Medulla oblongata (tissue), 1 donor: ENCODE measurements at regions not wholly inside any gene's neighbourhood (a gene's known extent, or its start where the extent isn't known, plus 50 kb on each side); places are given as distances from the start of the nearest gene placed in this dataset.
"Not testable (repeated sequence)": the region's sequence is repeated elsewhere in the genome, so short reads cannot be mapped to it uniquely, and the experiment has no call there.

Experiments
- DNase-seq: peaks from one replicate; pipeline ENCODE4 v3.0.0-alpha.2; 2015; ENCODE audit errors: extremely low spot score

DNA sequence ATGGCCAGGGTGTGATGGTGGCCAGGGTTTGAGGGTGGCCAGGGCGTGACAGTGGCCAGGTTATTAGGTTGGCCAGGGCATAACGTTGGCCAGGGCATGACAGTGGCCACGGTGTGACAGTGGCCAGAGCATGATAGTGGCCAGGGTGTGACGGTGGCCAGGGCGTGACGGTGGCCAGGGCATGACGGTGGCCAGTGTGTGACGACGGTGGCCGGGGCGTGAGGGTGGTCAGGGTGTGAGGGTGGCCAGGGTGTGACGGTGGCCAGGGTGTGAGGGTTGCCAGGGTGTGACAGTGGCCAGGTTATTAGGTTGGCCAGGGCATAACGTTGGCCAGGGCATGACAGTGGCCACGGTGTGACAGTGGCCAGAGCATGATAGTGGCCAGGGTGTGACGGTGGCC lies 642.8 kb downstream of the TBC1D22A start:
- not testable (repeated sequence) for DNase-seq

DNA sequence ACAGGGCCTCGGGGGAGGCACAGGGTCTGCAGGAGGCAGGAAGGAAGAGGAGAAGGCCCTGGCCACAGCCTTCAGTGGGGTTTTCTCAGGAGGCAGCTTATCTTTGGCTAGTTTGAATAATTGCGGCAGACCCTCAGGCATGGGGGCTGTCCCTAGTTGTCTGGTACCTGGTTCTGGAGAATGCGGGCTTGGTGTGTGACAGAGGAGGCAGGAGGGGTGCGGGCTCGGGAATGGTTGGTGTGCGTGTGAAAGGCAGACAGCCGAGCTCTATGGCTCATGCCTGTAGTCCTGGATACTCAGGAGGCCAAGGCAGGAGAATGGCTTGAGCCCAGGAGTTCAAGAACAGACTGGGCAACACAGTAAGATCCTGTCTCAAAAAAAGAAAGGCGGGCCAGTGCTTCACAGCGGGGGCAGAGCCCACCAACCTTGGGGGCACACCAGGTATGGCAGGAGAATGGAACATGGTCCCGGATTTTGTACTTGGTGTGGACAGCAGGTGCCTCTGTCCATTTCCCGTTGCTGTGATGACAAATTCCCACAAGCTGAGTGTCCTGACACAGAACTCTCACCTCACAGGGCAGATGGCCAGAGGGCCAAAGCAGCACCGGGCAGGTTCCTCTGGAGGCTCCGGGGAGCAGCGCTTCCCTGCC lies 640.6 kb downstream of the TBC1D22A start:
- DNase-seq, result no peak

DNA sequence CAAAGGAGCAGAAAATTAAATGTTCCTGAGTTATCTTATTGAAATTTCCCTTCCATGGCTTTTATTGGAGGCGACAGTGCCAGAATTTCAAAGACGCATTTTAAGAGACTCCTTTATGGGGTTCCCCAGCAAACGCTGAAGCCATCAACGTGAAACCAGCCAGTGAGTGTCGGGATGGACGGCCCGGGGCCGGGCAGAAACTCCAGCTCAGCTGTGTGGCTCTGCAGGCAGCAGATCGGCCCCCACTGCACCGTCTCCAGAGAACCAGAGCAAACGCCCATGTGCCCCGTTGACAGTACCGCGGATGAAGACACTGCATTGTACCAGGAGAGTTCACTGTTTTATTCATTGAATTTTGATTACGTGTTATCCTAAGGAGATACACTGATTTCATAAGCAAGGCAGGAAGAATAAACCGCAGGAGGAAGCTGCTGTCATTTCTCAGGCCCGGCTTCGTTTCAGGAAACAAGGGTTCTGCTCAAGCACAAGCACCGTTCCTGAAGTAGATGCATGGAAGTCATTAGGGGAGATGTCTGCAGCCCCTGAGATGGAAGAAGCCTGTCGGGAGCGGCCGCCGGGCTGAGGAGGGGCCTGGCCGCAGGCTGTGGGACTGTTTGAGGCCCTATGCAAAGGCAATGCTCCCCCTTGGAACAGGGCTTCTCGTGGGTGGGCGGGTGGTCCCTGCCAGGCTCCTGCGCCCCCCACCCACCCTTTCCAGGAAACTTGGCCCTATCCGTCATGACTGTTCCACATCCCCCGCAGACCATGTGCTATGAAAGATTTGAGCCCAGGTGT lies 639.7 kb downstream of the TBC1D22A start:
- no peak for DNase-seq

DNA sequence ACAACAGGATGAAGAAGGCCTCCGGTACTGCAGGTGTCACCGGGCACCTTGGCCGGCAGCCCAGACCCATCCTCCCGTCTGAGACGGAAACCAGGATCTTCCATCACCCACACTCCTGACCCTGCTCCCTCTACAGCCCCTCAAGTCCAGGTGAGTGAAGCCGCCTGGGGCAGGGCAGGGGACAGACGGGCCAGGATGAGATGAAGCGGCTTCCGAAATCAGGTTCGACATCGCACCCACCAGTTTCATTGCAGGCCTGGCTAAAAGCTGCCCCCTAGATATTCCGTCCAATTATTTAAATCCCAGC lies 639.1 kb downstream of the TBC1D22A start:
- no peak for DNase-seq

DNA sequence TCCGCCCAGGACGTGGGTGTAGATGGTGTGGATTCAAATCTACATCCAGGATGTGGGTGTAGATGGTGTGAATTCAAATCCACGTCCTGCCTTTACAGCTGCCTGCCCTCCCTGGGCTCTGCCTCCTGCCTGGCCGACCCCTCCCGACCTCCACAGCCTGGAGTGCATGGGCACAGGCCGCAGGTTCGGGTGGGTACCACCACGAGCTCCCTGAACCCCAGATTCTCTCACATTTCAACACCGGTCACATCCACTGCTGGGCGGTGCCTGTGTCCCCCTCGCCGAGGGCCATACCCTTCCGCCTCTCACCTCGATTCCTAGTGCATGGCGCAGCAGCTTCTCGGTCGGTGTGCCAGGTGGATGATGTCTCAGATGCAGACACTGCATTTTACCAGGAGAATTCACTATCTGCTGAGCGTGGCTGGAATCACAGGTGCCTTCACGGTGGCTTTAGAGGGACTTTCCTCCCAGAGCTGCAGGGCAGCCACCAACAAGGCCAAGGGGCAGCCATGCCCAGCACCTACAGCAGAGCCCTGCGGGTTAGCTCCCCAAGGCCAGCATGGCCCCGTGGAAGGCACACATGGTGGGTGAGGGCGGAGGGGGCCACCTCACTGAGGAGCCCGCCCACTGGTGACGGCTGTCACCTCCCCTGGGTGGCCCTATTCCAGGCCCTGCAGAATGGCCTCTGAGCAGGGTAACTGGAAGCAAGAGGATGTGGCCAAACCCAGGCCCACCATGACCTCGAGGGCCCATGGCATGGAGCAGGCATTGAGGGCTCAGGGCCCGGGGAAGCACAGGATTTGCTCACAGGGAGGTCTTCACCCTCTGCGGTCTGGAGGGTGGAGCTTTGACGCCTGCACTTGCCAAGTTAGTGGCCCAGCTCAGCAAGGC lies 638.5 kb downstream of the TBC1D22A start:
- no peak for DNase-seq

DNA sequence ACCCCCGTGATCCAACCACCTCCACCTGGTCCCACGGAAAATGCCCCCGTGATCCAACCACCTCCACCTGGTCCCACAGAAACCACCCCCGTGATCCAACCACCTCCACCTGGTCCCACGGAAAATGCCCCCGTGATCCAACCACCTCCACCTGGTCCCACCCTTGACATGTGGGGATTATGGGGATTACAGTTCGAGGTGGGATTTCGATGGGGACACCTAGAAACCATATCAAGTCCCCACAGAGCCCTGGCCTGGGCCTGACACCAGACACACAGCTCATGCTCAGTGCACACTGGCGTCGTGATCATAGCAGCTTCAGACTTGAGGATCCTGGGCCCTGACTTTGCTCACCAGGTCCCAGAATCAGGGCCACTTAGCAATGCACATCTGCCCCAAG lies 637.7 kb downstream of the TBC1D22A start:
- not testable (repeated sequence) for DNase-seq

DNA sequence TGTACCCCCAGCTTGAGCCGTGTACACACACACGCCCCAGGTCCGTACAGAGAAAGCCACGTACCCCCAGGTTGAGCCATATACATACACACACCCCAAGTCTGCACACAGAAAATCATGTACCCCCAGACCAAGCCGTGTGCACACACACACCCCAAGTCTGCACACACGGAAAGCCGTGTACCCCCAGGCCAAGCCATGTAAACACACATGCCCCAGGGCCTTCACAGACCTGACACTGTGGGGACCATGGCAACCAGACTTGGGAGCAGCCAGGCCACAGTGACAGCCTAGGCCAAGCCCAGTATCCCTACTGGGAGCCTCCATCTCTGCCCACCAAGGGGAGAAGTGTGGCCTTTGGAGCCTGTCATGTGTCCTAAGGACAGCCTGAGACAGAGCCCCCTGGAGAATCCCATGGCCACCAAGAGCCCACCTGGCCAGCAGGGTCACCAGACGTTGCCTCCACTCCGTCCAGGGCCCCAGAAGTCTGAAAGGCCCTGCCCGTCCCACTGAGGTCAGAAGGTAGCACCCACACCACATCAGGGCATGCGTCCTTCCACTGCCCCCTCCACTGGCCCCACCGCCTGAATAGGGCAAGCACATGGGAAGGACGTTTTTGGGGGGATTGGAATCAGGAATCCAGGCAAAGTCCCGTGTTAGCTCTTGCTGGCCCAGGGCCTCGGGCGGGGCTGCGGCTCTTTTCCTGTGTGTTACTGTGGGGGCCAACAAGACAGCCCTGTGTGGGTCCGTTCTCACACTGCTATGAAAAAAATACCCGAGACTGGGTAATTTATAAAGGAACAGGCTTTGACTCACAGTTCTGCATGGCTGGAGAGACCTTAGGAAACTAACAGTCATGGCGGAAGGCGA lies 636.7 kb downstream of the TBC1D22A start:
- DNase-seq, result no peak

DNA sequence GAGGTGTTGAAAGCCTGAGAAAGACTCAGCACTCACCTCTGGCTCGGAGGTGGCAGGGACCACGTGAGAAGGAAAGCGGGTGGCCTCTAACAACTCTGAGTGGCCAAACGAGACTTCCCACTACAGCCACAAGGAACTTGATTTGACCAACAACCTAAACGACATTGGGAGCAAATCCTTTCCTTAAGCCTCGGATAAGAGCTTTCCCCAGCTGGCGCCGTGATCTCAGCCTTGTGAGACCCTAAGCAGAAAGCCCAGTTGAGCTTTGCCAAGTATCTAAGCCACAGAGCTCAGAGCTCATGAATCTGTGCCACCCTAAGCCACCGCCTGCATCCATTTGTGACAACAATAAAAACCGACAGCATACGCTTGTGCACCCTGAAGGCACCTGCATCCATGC lies 636.0 kb downstream of the TBC1D22A start:
- no peak for DNase-seq

DNA sequence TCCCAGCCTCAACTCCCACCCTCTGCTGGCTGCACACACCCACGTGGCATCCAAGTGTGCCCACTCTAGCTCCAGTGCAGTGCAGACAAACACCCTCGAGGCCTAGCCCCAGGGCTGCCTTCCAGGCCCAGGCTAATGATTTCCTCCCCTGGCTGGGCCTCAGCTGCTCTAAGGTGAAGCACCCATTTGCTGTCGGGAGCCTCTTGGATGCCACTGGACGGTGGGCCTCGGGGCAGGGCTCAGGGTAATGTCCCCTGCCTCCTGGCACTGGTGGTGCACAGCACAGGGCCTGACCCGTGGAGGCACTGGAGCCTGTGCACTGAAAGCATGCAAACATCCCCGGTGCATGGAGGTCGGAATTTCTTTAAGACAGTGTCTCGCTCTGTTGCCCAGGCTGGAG lies 635.2 kb downstream of the TBC1D22A start:
- no peak for DNase-seq

DNA sequence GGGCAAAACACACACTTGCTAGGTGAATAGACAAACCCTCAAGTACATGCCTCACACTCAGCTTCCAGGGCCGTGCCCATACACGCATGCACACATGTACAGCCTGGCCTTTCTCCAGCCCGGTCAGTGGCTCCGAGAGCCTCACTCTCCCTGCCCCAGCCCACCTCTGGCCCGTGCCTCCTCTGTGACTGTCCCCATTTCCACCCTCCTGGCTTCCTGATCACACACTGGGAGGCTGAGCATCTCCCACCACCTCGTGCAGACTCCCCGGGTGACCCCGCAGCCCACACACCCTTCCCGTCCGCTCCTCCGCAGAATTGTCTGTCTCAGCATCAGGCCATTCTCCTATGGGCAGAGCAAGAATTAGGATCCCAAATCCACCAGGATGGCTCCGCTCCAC lies 634.1 kb downstream of the TBC1D22A start:
- no peak for DNase-seq

DNA sequence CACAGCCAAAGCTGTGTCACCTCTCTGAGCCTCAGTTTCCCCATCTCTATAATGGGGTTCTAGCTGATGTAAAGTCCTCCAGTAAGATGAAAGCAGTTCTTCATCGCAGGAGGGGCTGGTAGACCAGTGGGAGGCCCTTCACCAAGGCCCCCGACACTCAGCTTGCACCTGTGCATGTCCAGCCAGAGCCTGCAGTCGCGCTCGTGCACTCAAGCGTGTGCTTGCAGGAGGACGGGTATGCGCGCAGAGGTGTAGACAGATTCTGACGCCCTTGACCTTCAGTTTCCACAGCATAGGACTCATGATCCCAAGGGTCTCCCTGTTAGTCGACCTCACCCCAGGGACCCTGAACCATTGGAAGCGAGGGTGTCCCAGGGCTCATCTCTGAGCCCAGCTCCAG lies 633.7 kb downstream of the TBC1D22A start:
- no peak for DNase-seq

DNA sequence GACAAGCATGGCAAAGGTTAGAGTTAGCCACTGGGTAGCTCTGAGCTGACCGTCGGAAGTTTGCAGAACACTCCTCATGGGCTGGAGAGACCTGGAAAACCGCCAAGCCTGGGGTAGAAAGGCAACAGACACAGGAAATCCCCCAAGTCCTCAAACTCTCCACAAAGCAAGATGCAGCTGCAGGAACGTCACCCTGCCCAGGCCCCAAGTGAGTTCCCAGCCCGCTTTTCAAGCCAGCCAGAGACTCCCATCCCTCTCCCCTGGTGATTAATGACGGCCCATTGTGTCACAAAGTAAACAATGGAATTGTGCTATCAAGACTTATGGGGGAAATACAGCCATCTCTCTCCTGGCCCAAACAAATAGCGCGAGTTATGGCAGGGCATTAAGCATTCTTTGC lies 633.0 kb downstream of the TBC1D22A start:
- no peak for DNase-seq

DNA sequence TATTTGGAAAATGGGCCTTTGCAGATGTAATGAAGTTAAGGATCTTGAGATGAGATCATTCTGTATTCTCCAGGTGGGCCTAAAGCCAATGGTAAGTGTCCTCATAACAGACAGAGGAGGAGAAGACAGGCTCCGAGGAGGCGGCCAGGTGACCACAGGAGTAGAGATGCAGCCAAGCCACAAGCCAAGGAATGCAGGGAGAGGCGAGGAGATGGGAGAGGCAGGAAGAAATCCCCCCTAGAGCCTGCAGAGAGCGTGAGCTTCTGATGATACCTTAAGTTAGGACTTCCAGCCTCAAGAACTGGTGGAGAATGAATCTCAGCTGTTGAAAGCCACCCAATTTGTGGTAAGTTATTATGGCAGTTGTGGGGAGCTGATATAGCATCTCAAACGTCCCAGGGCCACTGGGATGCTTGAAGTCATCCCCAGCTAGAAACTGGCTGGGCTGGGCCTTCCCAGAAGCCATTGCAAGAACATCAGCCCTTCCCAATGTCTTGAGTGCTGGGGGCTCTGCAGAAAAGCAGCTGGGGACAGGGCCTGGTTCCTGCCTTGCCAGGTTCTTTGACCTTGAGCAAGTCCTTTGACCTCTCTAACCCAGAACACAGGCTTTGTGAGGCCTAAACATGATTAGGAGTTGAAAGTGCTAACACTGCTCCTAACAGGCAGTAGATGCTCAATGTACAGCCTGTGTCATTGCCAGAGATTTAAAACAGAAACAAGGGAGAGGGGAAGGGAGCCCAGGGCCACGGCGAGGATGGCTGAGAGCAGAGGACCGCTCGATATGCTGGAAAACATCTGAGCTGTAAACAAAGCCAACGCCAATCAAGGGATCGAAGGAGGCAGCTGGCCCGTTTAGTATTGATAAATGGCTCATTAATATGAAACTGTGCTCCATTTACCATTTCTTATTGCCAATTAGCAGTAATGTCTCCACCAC lies 632.3 kb downstream of the TBC1D22A start:
- DNase-seq, result no peak

DNA sequence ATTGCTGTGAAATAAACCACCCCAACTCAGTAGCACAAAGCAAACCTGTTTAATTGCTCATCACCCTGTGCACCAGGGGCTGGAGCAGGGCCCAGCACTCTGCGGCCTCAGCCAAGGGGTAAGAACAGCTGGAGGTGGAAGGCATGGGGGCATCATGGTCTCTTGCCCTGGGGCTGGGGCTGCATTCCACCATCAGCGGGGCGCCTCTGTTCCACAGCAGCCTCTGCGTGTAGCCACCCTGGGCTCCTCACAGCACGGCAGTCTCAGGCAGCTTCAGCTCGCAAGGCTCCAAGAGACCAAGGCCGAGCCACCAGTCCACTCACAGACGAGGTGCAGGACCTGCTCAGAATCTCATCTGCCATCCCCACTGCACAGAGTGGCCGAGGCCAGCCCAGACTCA lies 630.7 kb downstream of the TBC1D22A start:
- no peak for DNase-seq

DNA sequence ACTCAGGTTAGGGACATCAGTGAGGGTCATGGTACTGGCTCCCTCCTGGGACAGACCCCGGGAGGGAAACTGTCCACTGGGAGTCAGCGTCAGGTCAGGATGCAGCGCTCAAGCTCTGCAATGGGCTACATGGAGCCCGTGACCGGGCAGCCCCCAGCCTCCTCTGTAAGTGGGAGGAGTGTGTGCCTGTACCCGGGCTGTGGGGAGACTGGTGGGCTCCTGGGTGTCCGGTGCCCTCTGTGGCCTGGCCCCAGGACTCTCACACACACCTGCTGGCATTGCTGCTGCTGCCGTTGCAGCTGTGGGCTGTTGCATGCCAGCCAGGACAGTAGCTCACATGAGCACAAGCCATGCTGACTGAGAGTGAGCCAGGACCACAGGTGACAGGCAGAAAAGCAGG lies 630.3 kb downstream of the TBC1D22A start:
- no peak for DNase-seq

DNA sequence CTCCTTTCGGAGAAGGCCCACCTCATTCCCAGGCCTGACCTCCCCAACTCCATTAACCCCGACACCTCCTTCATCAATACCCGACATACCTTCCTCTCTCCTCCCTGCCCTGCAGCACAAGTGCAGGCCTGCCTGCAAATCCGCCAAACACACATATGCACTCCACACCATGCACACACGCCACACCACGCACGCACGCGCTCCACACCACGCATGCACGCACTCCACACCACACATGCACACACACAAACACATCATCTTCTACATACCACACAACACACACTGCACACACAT lies 629.6 kb downstream of the TBC1D22A start:
- no peak for DNase-seq

DNA sequence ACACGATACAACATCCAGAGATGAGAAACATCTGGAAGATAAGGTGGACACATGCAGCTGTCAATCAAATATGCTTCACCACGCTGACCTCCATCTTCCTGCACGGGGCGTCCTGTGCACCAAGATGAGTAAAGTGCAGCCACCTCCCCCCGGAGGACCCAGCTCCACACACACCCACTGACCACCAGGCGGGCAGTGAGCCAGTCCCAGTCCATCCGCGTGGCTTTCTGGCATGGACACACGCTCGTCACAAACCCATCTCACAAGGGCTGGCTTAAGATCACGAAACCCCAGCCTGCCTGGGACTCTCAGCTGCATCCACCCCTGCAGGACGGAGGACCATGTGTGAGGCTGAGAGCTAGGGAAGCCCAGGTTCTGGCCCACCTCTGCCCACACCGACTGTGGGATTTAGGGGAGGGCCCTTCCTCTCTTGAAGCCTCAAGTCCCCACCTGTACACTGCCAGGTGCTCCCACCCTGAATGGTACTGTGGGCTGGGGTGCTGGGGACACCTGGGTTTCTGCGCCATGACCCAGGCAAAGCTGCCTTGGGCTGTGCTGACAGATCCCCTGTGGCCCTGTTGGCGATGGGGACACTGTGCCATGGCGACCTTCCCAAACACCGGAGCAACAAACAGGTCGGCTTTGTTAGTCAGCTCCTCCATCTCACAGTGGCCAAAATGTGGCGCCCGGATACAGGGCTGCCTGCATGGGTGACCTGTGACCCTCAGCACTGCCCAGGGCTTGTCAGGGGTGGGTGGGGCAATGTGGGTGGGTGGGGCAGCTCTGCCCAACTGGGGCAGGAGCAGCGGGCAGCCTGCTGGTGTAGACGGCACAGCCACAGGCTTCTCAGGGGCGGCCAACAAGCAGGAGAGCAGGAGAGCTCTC lies 629.0 kb downstream of the TBC1D22A start:
- no peak for DNase-seq

DNA sequence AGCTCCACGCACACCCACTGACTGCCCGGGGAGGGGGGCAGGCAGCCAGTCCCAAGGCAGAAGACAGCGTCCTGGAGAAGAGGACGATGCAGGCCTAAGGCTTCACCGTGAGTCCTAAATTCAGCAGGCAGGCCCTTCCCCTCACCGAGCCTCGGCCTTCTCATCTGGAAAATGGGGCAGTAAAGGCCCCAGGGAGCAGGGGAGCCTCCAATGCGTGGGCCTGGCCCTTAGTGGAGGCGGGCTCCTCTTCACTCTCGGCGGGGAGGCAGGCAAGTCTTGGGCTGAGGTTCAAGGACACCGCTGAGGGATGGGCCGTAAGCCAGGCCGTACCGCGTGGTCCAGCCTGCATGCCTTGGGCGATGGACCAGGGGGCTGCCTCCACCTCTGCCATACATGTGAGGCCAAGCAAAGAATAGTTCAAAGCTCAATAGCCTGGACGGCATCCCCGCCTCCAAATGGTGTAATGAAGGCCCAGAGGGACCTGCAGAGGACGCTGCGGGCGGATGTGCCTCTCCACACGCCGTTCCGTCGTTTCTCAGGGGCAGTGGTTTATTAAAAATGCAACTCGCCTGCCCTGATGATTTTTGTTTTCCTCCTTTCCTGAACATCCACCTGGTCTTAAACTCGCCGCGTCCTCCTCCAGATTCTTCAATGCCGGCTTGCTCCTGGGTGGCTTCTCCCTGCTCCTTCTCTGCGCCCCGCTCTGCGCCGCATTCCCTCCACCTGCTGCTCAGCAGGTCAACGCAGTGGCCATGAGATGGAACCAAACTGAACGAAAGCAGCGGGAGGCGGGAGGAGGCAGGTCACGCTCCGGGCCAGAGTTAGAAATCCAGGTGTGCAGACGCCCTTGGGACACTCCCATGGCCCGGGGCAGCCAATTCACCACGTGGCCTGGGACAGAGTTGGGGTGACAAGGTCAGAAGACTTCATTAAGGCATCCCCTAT lies 627.8 kb downstream of the TBC1D22A start:
- DNase-seq, result no peak

DNA sequence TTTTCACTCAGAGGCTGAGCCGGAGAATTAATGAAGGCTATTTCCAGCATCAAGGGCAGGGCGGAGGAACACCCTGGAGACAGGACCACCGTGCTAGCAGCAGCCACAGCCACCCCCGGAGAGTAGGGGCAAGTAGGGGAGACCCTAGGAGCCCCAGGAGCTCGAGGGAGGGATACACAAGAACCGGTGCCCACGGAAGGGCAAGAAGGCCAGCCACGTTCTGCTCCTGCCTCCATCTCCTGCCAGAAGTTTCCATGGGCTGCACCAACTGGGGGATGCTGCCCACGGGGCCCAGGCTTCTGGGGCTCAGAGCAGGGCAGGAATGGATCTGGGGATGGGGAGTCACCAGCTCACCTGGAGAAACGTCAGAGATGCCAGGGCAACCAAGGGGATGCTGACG lies 626.8 kb downstream of the TBC1D22A start:
- no peak for DNase-seq
